Gastroesophageal sphincter (tissue), 3 donors: ENCODE measurements at regions not wholly inside any gene's neighbourhood (a gene's known extent, or its start where the extent isn't known, plus 50 kb on each side); places are given as distances from the start of the nearest gene placed in this dataset.

Experiments used
- EP300 ChIP-seq: sonication (generic); formaldehyde crosslinking; IDR thresholded peaks from one replicate; pipeline ENCODE4 v1.6.1; 2017; ENCODE audit warnings: antibody characterized with exemption, mild to moderate bottlenecking
- POLR2A ChIP-seq, 2 donors: fragments of 450-650 bp; IDR thresholded peaks; one replicate each; pipeline ENCODE4 v1.6.1; 2017; ENCODE audit warnings: antibody characterized with exemption in 2 of 2, mild to moderate bottlenecking in 2 of 2, moderate library complexity in 1 of 2
- POLR2AphosphoS5 ChIP-seq: sonication (generic); formaldehyde crosslinking; IDR thresholded peaks from one replicate; pipeline ENCODE4 v1.6.1; 2017; ENCODE audit warnings: antibody characterized with exemption
- TF ChIP-seq, protein P1 (sequence below), 4 experiments: fragments of 200-600 bp in 2 of 4; fragments of 450-650 bp in 2 of 4; sonication (generic) in 1 of 4; IDR thresholded peaks; one replicate each; pipeline ENCODE4 v1.5.1; 2017 to 2019; ENCODE audit warnings: antibody characterized with exemption in 4 of 4, mild to moderate bottlenecking in 2 of 4, moderate library complexity in 2 of 4

DNA sequence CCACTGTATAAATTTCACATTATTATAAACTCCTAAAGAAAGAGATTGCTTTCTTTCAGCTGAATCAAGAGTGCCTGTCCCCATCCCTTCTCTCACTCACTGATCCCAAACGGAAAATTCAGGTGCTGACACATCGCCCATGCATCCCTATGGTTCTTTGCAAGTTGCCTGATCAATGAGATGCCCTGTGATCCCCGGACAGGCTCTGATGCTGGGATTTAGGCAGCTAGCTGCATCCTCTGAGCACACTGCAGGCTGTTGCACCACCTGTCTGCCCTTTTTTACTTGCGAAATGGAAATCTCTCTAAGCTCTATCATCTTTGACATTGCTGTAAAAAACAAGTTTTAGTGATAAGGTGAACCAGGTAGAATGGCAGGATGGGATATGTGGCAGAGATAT, 456.5 kb downstream of the GATA3 start:
- TF ChIP-seq, protein P1, sequence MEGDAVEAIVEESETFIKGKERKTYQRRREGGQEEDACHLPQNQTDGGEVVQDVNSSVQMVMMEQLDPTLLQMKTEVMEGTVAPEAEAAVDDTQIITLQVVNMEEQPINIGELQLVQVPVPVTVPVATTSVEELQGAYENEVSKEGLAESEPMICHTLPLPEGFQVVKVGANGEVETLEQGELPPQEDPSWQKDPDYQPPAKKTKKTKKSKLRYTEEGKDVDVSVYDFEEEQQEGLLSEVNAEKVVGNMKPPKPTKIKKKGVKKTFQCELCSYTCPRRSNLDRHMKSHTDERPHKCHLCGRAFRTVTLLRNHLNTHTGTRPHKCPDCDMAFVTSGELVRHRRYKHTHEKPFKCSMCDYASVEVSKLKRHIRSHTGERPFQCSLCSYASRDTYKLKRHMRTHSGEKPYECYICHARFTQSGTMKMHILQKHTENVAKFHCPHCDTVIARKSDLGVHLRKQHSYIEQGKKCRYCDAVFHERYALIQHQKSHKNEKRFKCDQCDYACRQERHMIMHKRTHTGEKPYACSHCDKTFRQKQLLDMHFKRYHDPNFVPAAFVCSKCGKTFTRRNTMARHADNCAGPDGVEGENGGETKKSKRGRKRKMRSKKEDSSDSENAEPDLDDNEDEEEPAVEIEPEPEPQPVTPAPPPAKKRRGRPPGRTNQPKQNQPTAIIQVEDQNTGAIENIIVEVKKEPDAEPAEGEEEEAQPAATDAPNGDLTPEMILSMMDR (IDR thresholded peaks at IDR 0.05): no peak
- no peak for TF ChIP-seq EP300
- TF ChIP-seq POLR2AphosphoS5: no peak
- no peak for TF ChIP-seq POLR2A (IDR thresholded peaks at IDR 0.05)
